Osteoblast (primary cell): ENCODE measurements at regions not wholly inside any gene's neighbourhood (a gene's known extent, or its start where the extent isn't known, plus 50 kb on each side); places are given as distances from the start of the nearest gene placed in this dataset.

ENCODE experiments used
- DNase-seq: peaks from one replicate; pipeline ENCODE4 v3.0.0; 2011; ENCODE audit warnings: low spot score, mixed read lengths; ENCODE audit not compliant: insufficient read length; ENCODE audit errors: missing footprints
- H2AFZ ChIP-seq: 2 replicates; pipeline ENCODE4 v1.6.0; 2011; ENCODE audit warnings: mild to moderate bottlenecking, low read length
- H3K27ac ChIP-seq: 2 replicates; pipeline ENCODE4 v1.5.1; 2011; ENCODE audit warnings: mild to moderate bottlenecking, low read depth, low read length, moderate library complexity
- H3K27me3 ChIP-seq: 2 replicates; pipeline ENCODE4 v1.6.0; 2012; ENCODE audit warnings: mild to moderate bottlenecking, control low read depth, inconsistent platforms, low read length, moderate library complexity; ENCODE audit not compliant: insufficient read depth
- H3K36me3 ChIP-seq: 2 replicates; pipeline ENCODE4 v1.5.1; 2011; ENCODE audit warnings: mild to moderate bottlenecking, low read length, control low read depth, moderate library complexity; ENCODE audit not compliant: insufficient read depth
- H3K4me1 ChIP-seq: 2 replicates; pipeline ENCODE4 v1.5.1; 2011; ENCODE audit warnings: mild to moderate bottlenecking, low read length, control low read depth, moderate library complexity; ENCODE audit not compliant: insufficient read depth
- H3K4me2 ChIP-seq: 2 replicates; pipeline ENCODE4 v1.6.0; 2011; ENCODE audit warnings: mild to moderate bottlenecking, low read length; ENCODE audit not compliant: insufficient read depth
- H3K4me3 ChIP-seq: fragments of 200-600 bp; sonication (generic); 3 replicates; pipeline ENCODE4 v1.5.1; 2012; ENCODE audit warnings: mild to moderate bottlenecking, low read length, inconsistent platforms; ENCODE audit not compliant: insufficient read depth
- H3K79me2 ChIP-seq: 2 replicates; pipeline ENCODE4 v1.6.0; 2012; ENCODE audit warnings: mild to moderate bottlenecking, low read length, control low read depth, inconsistent platforms; ENCODE audit not compliant: insufficient read depth
- H3K9me3 ChIP-seq: 2 replicates; pipeline ENCODE4 v1.5.1; 2011; ENCODE audit warnings: low read depth, low read length, control low read depth
- H4K20me1 ChIP-seq: 2 replicates; pipeline ENCODE4 v1.6.0; 2012; ENCODE audit warnings: mild to moderate bottlenecking, low read length, control low read depth; ENCODE audit not compliant: insufficient read depth
- CTCF ChIP-seq: IDR thresholded peaks from 2 replicates; pipeline ENCODE4 v1.5.1; 2011; ENCODE audit warnings: mild to moderate bottlenecking, low read depth, low read length, moderate library complexity; ENCODE audit errors: extremely low read depth

- Histone ChIP-seq H3K36me3 (no peaks in the 10 kb centered on the region), H3K27me3 (no peaks in the 10 kb centered on the region), H3K4me1 (no peaks in the 10 kb centered on the region), H2AFZ (no peak overlapping the region), H3K9me3 (no peaks in the 10 kb centered on the region), H4K20me1 (no peaks in the 10 kb centered on the region), H3K27ac (no peak overlapping the region), H3K4me3 (no peak overlapping the region), H3K4me2 (no peak overlapping the region), H3K79me2 (no peaks in the 10 kb centered on the region)
- no peak for TF ChIP-seq CTCF
- no peak for DNase-seq
Observed at GRCh38 chr5:15206133-15206532, 293.8 kb upstream of the FBXL7 start.

GRCh38 chr5:15203376-15203775 is 296.6 kb upstream of the FBXL7 start:
- Histone ChIP-seq H4K20me1 (no peaks in the 10 kb centered on the region), H3K79me2 (no peaks in the 10 kb centered on the region)

GRCh38 chr5:15191012-15191411 is 309.0 kb upstream of the FBXL7 start:
- H3K36me3 ChIP-seq, result no peaks in the 10 kb centered on the region
- DNase-seq, result no peak
- no peak overlapping the region for H3K4me2 ChIP-seq
- H3K27ac ChIP-seq, result no peak overlapping the region
- peak; percentile 21 for TF ChIP-seq CTCF
- H3K9me3 ChIP-seq, result no peaks in the 10 kb centered on the region
- H3K27me3 ChIP-seq, result no peaks in the 10 kb centered on the region
- H3K4me3 ChIP-seq, result no peak overlapping the region
- H3K4me1 ChIP-seq, result no peaks in the 10 kb centered on the region
- H2AFZ ChIP-seq, result no peak overlapping the region
- no peaks in the 10 kb centered on the region for H3K79me2 ChIP-seq
- H4K20me1 ChIP-seq, result no peaks in the 10 kb centered on the region

More at GRCh38 chr5:15203376-15203775, 296.6 kb upstream of the FBXL7 start:
- Histone ChIP-seq H3K27ac (no peak overlapping the region), H3K4me3 (no peak overlapping the region), H3K27me3 (no peaks in the 10 kb centered on the region), H3K4me1 (no peaks in the 10 kb centered on the region), H3K36me3 (no peaks in the 10 kb centered on the region), H2AFZ (no peak overlapping the region), H3K9me3 (no peaks in the 10 kb centered on the region), H3K4me2 (no peak overlapping the region)
- TF ChIP-seq CTCF, result no peak
- DNase-seq, result peak; percentile 6

- no peak overlapping the region for H3K4me3 ChIP-seq
- H3K27me3 ChIP-seq, result no peaks in the 10 kb centered on the region
- H4K20me1 ChIP-seq, result no peaks in the 10 kb centered on the region
- H3K79me2 ChIP-seq, result no peaks in the 10 kb centered on the region
- TF ChIP-seq CTCF, result peak; percentile 39
- no peak overlapping the region for H3K27ac ChIP-seq
- H3K36me3 ChIP-seq, result no peaks in the 10 kb centered on the region
- H3K4me2 ChIP-seq, result no peak overlapping the region
- no peak overlapping the region for H2AFZ ChIP-seq
- no peaks in the 10 kb centered on the region for H3K9me3 ChIP-seq
- peak; percentile 58 for DNase-seq
- H3K4me1 ChIP-seq, result no peaks in the 10 kb centered on the region
Observed at GRCh38 chr5:15183520-15183919, 311.9 kb upstream of the ANKH start.
